ENCODE measurements at regions not wholly inside any gene's neighbourhood (a gene's known extent, or its start where the extent isn't known, plus 50 kb on each side); places are given as distances from the start of the nearest gene placed in this dataset.
"Not testable (repeated sequence)": the region's sequence is repeated elsewhere in the genome, so short reads cannot be mapped to it uniquely, and the experiment has no call there.

DNA sequence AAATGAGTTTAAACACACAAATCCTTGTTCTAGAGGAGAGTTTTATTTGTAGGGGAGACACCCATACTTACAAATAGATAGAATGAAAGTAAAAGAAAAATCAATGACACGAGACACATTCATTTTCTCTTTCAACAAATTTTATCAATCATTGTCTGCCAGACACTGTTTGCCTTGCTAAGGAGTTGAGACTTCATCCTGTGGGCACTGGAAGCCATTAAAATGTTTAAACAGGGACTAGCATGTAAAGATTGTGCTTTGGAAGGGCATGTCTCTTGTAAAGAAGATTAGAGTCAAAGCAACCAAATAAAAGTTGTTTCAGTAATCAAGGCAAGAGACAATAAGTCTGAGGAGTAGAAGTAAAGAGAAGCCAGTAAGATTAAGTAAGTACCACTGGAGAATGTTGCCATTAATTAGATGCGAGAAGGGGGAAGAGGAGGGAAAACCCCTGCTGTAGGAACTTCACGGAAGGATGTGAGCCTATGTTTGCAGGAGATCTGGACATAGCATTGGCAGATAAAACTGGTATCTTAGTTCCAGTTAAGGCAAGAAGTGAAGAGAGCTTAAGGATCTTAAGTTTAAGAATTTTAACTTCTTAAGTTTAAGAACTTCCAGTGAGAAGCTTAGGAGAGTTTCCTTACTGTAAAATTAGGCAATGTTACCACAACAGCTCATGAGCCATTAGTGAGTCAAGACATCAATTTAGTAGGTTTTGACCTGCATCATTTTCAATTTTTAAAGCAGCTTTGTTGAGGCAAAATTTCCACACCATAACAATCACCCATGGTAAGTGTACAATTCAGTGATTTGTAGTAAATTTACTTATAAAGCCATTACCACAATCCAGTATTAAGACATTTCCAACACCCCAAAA, 117.0 kb upstream of the UST start:
- Mint-ChIP-seq H3K27ac (no peak overlapping the region), H3K4me3 (no peak overlapping the region), H3K9me3 (no peaks in the 10 kb centered on the region), H3K27me3 (peaks cover 4% of the 10 kb centered on the region), H3K36me3 (ENCODE audit: low read depth) (no peaks in the 10 kb centered on the region), H3K4me1 (ENCODE audit: low read depth) (no peaks in the 10 kb centered on the region)
- DNase-seq: no peak
- Histone ChIP-seq H3K4me3 (ENCODE audit: low read length) (no peak overlapping the region), H3K36me3 (ENCODE audit: insufficient read depth, low read length) (no peaks in the 10 kb centered on the region), H3K27ac (ENCODE audit: low read depth in 1 of 2, low read length in 2 of 2) (no peak overlapping the region), H3K4me1 (ENCODE audit: insufficient read depth, low read length) (no peaks in the 10 kb centered on the region), H3K27me3 (ENCODE audit: control insufficient read depth in 1 of 2, insufficient read depth in 2 of 2, low read length in 2 of 2) (no peaks in the 10 kb centered on the region), H3K9me3 (ENCODE audit: control insufficient read depth in 1 of 2, insufficient read depth in 1 of 2, low read length in 2 of 2) (peaks cover 0 to 6% of the 10 kb centered on the region in 2 experiments)
- no peak for ATAC-seq (ENCODE audit: poor library complexity)
- ChIA-PET POLR2A (no interaction called here), CTCF (no interaction called here)
- intact Hi-C loops (cut with DNase I, micrococcal nuclease): no loop called here
- TF ChIP-seq, protein P1, sequence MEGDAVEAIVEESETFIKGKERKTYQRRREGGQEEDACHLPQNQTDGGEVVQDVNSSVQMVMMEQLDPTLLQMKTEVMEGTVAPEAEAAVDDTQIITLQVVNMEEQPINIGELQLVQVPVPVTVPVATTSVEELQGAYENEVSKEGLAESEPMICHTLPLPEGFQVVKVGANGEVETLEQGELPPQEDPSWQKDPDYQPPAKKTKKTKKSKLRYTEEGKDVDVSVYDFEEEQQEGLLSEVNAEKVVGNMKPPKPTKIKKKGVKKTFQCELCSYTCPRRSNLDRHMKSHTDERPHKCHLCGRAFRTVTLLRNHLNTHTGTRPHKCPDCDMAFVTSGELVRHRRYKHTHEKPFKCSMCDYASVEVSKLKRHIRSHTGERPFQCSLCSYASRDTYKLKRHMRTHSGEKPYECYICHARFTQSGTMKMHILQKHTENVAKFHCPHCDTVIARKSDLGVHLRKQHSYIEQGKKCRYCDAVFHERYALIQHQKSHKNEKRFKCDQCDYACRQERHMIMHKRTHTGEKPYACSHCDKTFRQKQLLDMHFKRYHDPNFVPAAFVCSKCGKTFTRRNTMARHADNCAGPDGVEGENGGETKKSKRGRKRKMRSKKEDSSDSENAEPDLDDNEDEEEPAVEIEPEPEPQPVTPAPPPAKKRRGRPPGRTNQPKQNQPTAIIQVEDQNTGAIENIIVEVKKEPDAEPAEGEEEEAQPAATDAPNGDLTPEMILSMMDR (IDR thresholded peaks at IDR 0.05): no peak

DNA sequence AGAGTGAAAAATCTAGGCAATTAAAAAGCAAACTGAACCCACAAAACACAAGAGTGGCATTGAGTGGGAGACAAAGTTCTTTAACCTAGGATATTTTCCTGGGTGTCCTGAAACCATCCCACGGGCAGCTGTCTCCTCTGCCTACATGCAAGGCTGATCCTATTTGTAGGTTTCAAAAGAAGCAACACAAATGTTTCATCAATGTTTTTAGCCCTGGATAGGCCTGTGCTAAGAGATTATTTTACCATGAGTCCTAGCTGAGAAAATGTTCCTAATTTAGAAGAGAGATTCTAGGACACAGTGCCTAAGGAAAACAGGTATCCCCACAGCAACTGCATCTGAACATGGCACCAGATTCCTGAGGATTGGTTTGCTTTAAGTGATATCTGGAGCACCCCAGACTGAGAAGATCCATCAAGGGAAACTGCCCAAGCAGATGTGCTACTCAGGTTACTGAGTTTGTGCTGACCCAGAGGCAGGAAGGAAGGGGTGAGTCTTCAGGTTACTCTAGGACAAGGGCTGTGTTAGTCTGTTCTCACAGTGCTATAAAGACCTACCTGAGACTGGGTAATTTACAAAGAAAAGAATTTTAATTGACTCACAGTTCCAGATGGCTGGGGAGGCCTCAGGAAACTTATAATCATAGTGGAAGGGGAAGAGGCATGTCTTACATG, 111.6 kb upstream of the UST start:
- Histone ChIP-seq H3K9me3 (ENCODE audit: control insufficient read depth in 1 of 2, insufficient read depth in 1 of 2, low read length in 2 of 2) (no peaks in the 10 kb centered on the region), H3K27me3 (ENCODE audit: control insufficient read depth in 1 of 2, insufficient read depth in 2 of 2, low read length in 2 of 2) (no peaks in the 10 kb centered on the region), H3K4me3 (ENCODE audit: low read length) (no peak overlapping the region), H3K36me3 (ENCODE audit: insufficient read depth, low read length) (no peaks in the 10 kb centered on the region), H3K4me1 (ENCODE audit: insufficient read depth, low read length) (no peaks in the 10 kb centered on the region), H3K27ac (ENCODE audit: low read depth in 1 of 2, low read length in 2 of 2) (no peak overlapping the region)
- DNase-seq: no peak
- Mint-ChIP-seq H3K27ac (no peak overlapping the region), H3K36me3 (ENCODE audit: low read depth) (no peaks in the 10 kb centered on the region), H3K4me1 (ENCODE audit: low read depth) (peaks cover 5% of the 10 kb centered on the region), H3K9me3 (no peaks in the 10 kb centered on the region), H3K4me3 (no peak overlapping the region), H3K27me3 (peaks cover 4% of the 10 kb centered on the region)
- CTCF ChIA-PET: interaction anchor here (1.4 kb wide), 1 partner anchor 58 kb away, joined by 3 read pairs; no protein-coding TSS in a partner anchor
- POLR2A ChIA-PET: interaction anchor here (1.0 kb wide), 1 partner anchor 17 kb away, joined by 3 read pairs; no protein-coding TSS in a partner anchor
- intact Hi-C loops (cut with DNase I, micrococcal nuclease): no loop called here
- TF ChIP-seq, protein P1 (IDR thresholded peaks at IDR 0.05): no peak
- ATAC-seq (ENCODE audit: poor library complexity): no peak

DNA sequence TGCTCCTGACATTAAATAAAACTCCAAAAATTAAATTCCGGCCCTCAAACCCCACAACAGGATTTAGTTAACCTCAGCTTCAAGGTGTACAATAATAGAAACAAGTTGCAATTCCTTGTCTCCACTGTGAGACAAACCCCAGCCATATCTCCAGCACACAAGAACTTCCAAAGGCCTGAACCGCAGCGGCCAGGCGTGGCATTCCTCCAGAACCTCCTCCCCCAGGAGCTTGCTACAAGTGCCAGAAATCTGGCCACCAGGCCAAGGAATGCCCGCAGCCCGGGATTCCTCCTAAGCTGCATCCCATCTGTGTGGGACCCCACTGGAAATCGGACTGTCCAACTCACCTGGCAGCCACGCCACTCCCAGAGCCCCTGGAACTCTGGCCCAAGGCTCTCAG, 105.0 kb upstream of the UST start:
- H3K36me3 ChIP-seq (ENCODE audit: insufficient read depth, low read length); CTCF ChIA-PET; H3K27me3 ChIP-seq (ENCODE audit: control insufficient read depth in 1 of 2, insufficient read depth in 2 of 2, low read length in 2 of 2); H3K9me3 ChIP-seq (ENCODE audit: control insufficient read depth in 1 of 2, insufficient read depth in 1 of 2, low read length in 2 of 2); H3K4me1 Mint-ChIP-seq (ENCODE audit: low read depth); H3K27me3 Mint-ChIP-seq; H3K27ac Mint-ChIP-seq; ATAC-seq (ENCODE audit: poor library complexity); H3K4me3 ChIP-seq (ENCODE audit: low read length); H3K9me3 Mint-ChIP-seq; H3K36me3 Mint-ChIP-seq (ENCODE audit: low read depth); H3K4me3 Mint-ChIP-seq; H3K4me1 ChIP-seq (ENCODE audit: insufficient read depth, low read length); H3K27ac ChIP-seq (ENCODE audit: low read depth in 1 of 2, low read length in 2 of 2); intact Hi-C loops (cut with DNase I, micrococcal nuclease); DNase-seq; POLR2A ChIA-PET: not testable (repeated sequence)

DNA sequence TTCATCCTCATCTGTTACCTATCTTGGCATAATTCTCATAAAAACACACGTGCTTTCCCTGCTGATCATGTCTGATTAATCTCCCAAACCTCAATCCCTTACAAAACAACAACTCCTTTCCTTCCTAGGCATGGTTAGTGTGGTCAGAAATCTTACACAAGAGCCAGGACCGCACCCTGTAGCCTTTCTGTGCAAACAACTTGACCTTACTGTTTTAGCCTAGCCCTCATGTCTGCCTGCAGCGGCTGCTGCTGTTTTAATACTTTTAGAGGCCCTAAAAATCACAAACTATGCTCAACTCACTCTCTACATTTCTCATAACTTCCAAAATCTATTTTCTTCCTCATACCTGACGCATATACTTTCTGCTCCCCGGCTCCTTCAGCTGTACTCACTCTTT, 103.6 kb upstream of the UST start:
- H3K9me3 ChIP-seq (ENCODE audit: control insufficient read depth in 1 of 2, insufficient read depth in 1 of 2, low read length in 2 of 2); POLR2A ChIA-PET; H3K9me3 Mint-ChIP-seq; H3K27me3 Mint-ChIP-seq; intact Hi-C loops (cut with DNase I, micrococcal nuclease); H3K36me3 Mint-ChIP-seq (ENCODE audit: low read depth); H3K27ac ChIP-seq (ENCODE audit: low read depth in 1 of 2, low read length in 2 of 2); H3K4me1 Mint-ChIP-seq (ENCODE audit: low read depth); H3K27ac Mint-ChIP-seq; H3K4me3 ChIP-seq (ENCODE audit: low read length); CTCF ChIA-PET; DNase-seq; ATAC-seq (ENCODE audit: poor library complexity); H3K4me3 Mint-ChIP-seq; H3K36me3 ChIP-seq (ENCODE audit: insufficient read depth, low read length); H3K4me1 ChIP-seq (ENCODE audit: insufficient read depth, low read length); H3K27me3 ChIP-seq (ENCODE audit: control insufficient read depth in 1 of 2, insufficient read depth in 2 of 2, low read length in 2 of 2): not testable (repeated sequence)

DNA sequence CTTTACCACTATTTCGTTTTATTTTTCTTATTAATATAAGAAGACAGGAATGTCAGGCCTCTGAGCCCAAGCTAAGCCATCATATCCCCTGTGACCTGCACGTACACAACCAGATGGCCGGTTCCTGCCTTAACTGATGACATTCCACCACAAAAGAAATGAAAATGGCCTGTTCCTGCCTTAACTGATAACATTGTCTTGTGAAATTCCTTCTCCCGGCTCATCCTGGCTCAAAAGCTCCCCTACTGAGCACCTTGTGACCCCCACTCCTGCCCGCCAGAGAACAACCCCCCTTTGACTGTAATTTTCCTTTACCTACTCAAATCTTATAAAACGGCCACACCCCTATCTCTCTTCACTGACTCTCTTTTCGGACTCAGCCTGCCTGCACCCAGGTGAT, 101.8 kb upstream of the UST start:
- H3K27ac ChIP-seq (ENCODE audit: low read depth in 1 of 2, low read length in 2 of 2); H3K27me3 Mint-ChIP-seq; H3K27me3 ChIP-seq (ENCODE audit: control insufficient read depth in 1 of 2, insufficient read depth in 2 of 2, low read length in 2 of 2); H3K27ac Mint-ChIP-seq; POLR2A ChIA-PET; H3K4me3 ChIP-seq (ENCODE audit: low read length); intact Hi-C loops (cut with DNase I, micrococcal nuclease); H3K9me3 Mint-ChIP-seq; CTCF ChIA-PET; ATAC-seq (ENCODE audit: poor library complexity); H3K9me3 ChIP-seq (ENCODE audit: control insufficient read depth in 1 of 2, insufficient read depth in 1 of 2, low read length in 2 of 2); DNase-seq; H3K4me3 Mint-ChIP-seq; H3K4me1 Mint-ChIP-seq (ENCODE audit: low read depth); H3K36me3 Mint-ChIP-seq (ENCODE audit: low read depth); H3K4me1 ChIP-seq (ENCODE audit: insufficient read depth, low read length); H3K36me3 ChIP-seq (ENCODE audit: insufficient read depth, low read length): not testable (repeated sequence)

Data from CD4-positive, alpha-beta T cell (primary cell).